HG03469 (cell line): ENCODE measurements at regions not wholly inside any gene's neighbourhood (a gene's known extent, or its start where the extent isn't known, plus 50 kb on each side); places are given as distances from the start of the nearest gene placed in this dataset.
"Not testable (repeated sequence)": the region's sequence is repeated elsewhere in the genome, so short reads cannot be mapped to it uniquely, and the experiment has no call there.

Source experiments
- ATAC-seq: cut with Tn5 transposase; IDR thresholded peaks from one replicate; pipeline ENCODE4 v1.9.1; 2021; ENCODE audit warnings: mild to moderate bottlenecking, moderate library complexity, moderate number of reproducible peaks; ENCODE audit not compliant: unreplicated experiment

DNA sequence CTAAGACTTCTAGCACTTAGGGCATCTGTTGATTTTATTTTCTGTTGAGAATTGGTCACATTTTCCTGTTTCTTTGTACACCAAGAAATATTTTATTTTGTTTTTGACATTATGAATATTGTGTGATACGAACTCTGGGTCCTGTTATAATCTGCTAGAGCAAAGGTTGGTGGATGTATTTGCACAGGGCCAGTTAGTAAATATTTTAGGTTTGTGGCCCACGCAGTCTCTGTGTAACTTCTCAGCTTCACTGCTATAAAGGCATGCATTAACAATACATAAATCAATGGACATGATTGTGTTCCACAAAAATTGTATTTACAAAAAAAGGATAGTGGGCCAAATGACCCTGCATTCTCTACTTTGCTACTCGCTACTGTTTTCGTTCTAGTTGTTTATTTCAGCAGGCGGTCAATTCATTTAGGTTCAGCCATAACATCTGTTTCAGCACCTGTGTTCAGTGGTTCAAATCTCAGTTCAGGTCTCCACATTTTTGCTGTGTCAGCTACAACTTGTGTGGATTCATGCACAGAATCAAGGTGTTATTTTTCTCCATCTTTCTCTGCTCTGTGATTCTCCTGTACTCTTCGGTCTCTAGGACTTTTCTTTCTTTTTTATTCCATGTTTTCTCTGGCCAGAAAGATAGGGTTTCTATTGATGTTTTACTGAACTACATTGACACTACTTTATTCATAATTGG, 786.2 kb downstream of the ETS1 start:
- no peak for ATAC-seq

DNA sequence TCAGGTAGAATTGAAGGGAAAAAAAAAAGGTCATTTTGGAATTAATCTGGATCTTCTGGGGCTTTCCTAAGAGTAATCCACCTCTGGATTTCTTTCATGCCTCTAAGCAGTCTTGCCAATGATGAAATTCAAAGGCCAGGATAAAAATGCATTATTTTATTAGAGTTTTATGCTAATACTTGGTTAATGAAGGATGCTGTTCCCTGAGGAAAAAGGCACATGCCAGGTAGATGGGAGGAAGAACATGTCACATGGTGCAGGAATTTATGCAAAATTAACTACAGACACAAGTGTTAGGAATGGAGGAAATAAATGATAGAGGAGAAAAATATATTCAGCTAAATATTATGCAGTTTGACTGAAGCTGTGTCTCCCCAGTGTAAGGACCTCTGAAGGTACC, 792.0 kb downstream of the ETS1 start:
- ATAC-seq, result no peak

DNA sequence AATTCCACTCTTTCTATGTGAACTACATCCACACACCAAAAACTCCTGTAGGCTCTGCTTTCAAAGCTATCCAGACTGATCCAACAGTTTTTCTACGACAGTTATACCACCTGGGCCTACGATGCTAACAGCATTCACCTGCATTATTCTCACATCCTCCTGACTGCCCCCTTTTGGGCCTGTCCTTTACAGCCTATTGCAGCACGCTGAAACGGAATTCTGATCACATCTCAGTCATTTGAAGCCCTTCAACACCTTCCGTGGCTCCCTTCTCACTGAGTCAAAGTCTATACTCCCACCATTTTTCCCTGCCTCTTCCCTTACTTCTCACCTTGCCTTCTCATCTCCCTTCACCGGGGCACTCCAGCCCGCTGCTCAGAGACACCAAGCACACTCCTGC, 791.3 kb upstream of the KIRREL3 start:
- ATAC-seq, result no peak

GRCh38 chr11:127790592-127790991, 790.0 kb upstream of the KIRREL3 start:
- no peak for ATAC-seq

- no peak for ATAC-seq
These were observed 789.4 kb upstream of the KIRREL3 start for GRCh38 chr11:127789927-127790326.

GRCh38 chr11:127772938-127773337, 772.4 kb upstream of the KIRREL3 start:
- ATAC-seq, result not testable (repeated sequence)

- not testable (repeated sequence) for ATAC-seq
These were observed 768.4 kb upstream of the KIRREL3 start for GRCh38 chr11:127768931-127769330.

DNA sequence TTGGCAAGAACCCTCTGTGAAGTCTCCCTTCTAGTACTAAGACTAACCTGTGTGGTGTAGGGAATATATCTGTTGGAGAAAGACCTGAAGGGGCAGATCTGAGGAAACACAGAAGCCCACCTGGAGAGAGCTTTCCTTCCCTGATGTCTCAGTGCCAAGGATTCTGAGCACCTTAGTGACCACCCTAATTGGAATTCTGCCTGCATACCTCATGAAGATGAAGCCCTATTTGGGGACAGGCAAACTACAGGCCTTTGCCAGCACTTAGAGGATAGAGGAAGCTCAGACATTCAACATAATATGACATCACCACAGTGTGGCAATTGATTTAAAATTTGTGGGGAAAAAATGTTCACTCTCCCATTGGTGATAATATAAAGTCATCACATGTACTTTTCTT, 766.2 kb upstream of the KIRREL3 start:
- ATAC-seq, result no peak

DNA sequence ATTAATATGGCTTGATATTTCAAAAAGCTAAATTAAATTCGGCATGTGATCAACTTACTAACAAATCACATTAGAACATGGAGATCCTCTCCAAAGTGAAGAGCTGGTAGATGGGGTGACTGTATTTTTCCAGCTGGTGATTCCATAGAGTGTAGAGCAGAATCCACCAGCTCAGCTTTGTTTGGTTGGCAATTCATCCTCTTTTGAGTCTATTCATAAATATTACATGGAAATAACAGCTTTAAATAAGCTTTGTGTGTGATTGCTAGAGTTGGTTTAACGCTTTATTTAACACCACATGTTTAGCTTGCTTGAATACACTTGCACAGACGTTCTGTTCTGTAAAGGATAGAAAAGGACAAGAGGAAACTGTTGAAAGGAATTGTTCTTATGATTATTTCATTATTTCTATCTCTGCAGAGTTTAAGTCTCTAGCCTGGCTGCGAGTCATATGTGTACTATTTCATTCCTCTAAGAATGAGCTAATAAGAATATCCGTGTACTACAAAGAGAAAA, 738.3 kb upstream of the KIRREL3 start:
- no peak for ATAC-seq

- no peak for ATAC-seq
These were observed 736.9 kb upstream of the KIRREL3 start for GRCh38 chr11:127737499-127737898.

GRCh38 chr11:127733552-127733951, 733.0 kb upstream of the KIRREL3 start:
- no peak for ATAC-seq

DNA sequence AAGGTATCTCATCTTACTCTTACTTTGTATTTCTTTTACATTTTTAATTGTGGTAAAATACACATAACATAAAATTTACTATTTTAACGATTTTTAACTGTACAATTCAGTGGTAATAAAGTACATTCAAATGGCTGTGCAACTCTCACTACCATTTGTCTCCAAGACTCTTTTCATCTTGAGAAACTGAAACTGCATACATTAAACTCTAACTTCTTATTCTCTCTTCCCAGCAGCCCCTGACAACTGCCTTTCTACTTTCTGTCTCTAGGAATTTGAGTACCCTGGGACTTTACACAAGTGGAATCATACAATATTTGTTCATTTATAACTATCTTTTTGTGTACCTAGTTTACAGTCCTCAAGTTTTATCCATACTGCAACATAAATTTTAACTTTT, 725.8 kb upstream of the KIRREL3 start:
- ATAC-seq, result no peak

- no peak for ATAC-seq
These were observed 723.1 kb upstream of the KIRREL3 start for GRCh38 chr11:127723714-127724113.

DNA sequence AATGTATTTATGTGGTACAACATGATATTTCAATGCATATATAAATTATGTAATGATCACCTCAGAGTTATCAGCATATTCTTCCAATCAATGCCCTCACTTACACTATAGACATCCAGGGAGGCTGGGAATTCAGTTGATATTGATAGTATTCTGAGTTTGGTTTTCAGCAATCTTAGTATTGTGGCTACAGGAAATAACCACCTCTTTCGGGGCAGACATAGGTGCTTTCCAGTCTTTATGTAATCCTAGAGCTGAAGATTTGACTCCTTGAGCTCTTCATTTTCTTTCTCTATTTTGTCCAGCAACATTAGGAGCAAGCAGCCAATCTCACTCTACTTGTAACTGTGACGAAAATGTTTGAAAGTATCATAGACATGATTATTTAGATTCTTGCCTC, 712.7 kb upstream of the KIRREL3 start:
- ATAC-seq, result no peak

- no peak for ATAC-seq
These were observed 711.2 kb upstream of the KIRREL3 start for GRCh38 chr11:127711748-127712147.

- no peak for ATAC-seq
These were observed 710.3 kb upstream of the KIRREL3 start for GRCh38 chr11:127710831-127711230.

DNA sequence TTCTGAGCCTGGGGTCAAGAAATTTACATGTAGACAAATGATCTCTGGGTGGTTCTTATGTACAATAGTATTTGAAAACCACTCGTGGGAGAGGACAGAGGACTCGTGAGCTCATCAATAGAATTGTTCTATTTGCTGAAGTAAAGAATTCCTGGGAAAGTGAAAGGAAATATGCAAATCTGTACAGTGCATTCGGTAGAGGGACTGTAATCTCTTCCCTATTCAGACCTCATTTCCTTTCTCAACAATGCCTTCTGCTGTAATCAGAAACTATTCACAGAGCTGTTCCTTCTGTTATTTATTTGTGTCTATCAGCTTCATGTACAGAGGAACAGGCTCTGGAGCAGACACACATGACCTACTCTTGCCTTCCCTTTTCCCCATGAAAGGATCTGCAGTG, 709.4 kb upstream of the KIRREL3 start:
- ATAC-seq, result no peak

GRCh38 chr11:127693686-127694085, 693.1 kb upstream of the KIRREL3 start:
- no peak for ATAC-seq

DNA sequence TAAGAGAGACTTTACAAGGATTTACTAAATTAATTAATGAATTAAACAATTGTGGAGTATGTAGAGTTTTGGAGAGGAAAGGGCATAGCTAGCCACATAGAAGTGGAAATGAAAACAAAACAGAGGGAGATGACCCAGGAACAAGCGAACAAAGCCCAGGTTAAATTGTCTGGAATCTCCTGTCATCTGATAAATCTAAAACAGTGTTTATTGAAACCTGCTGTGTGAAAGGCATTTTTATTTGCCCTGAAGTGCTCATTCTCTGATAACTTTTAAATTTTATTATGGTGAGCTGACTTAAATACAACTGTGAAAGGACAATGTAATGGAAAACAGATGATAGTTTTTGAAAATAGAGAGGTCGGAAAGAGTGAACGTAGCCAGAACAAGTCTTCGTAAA, 682.8 kb upstream of the KIRREL3 start:
- ATAC-seq, result no peak

DNA sequence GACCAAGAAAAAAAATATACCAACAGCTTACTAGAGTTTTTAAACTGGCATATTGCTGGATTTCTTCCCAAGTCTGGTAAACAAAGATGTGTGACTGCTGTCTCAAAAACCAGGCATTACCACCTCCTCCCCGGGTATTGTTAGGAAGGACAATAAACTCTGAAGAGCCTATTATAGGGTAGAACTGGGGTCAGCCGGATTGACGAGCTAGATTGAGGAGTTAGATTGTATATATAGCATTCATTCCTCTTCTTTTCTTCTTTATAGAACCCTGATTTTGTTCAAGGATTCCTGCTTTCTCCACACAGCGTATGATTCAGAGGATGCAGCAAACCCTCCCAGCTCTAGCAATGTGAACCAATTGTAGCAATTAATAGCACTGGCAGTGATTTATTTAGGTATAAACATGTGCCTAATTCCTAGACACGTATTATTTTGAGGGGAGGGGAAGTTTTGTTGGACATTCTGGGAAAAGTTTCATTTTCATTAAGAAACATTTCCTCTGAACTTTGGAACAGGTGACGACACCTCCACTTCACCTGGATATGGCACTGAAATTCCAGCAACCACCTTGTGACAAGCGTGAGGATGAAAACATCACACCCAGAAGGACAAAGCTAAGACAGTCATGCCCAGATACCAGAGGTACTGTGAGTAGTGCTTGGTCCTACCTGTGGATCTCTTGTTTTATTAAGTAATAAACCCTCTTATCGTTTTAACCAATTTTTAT, 679.4 kb upstream of the KIRREL3 start:
- no peak for ATAC-seq

GRCh38 chr11:127678631-127679030, 678.1 kb upstream of the KIRREL3 start:
- no peak for ATAC-seq

DNA sequence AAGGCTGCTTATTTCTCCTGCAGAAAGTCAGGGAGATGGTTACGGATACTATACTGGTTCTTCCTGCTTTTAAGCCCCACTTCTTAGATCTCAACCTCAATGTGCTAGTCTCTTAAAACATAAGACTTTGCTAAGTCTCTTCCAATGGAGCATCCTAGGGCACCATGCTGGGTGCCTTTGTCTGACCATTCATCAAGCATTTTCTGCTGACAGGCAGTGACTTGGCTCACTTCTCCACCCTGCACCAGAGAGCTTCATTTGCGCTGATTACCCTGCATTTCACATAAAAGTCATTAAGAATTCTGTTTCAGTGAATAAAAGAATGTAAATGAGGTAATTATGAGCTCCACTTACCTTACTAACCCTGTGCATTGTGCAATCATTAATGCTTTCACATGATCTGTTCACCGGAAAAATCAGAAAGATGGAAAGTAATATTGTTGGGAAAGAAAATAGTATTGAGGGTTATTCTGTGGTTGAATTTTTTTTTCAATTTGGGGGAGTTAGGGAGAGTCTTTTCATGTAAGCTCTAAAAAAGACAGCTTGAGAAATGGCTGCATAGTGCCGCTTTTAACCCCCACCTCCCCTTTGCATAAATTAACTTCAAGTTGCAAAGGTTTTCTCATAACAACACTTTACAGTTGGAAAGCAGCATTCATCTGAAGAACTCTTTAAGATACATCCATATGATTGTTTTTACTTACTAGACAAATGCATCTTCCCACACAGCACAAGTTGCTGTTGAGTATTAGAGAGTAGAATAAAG, 677.3 kb upstream of the KIRREL3 start:
- ATAC-seq, result no peak
